ENCODE measurements at regions not wholly inside any gene's neighbourhood (a gene's known extent, or its start where the extent isn't known, plus 50 kb on each side); places are given as distances from the start of the nearest gene placed in this dataset.
"Not testable (repeated sequence)": the region's sequence is repeated elsewhere in the genome, so short reads cannot be mapped to it uniquely, and the experiment has no call there.

GRCh38 chr16:33988012-33988411 is 528.6 kb downstream of the TP53TG3F start:
- TF ChIP-seq, protein P1, sequence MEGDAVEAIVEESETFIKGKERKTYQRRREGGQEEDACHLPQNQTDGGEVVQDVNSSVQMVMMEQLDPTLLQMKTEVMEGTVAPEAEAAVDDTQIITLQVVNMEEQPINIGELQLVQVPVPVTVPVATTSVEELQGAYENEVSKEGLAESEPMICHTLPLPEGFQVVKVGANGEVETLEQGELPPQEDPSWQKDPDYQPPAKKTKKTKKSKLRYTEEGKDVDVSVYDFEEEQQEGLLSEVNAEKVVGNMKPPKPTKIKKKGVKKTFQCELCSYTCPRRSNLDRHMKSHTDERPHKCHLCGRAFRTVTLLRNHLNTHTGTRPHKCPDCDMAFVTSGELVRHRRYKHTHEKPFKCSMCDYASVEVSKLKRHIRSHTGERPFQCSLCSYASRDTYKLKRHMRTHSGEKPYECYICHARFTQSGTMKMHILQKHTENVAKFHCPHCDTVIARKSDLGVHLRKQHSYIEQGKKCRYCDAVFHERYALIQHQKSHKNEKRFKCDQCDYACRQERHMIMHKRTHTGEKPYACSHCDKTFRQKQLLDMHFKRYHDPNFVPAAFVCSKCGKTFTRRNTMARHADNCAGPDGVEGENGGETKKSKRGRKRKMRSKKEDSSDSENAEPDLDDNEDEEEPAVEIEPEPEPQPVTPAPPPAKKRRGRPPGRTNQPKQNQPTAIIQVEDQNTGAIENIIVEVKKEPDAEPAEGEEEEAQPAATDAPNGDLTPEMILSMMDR (conservative IDR thresholded peaks at IDR 0.05), result not testable (repeated sequence)
- not testable (repeated sequence) for TF ChIP-seq ZFX (IDR thresholded peaks at IDR 0.05)

Measured in C4-2B (cell line).